H1 (cell line): ENCODE measurements at regions not wholly inside any gene's neighbourhood (a gene's known extent, or its start where the extent isn't known, plus 50 kb on each side); places are given as distances from the start of the nearest gene placed in this dataset.

Experiments used
- CTCF ChIA-PET: fragments of 300-600 bp; sonication (Branson Sonifier 250); formaldehyde crosslinking; loops from one replicate; lab custom pipeline; 2021; ENCODE audit not compliant: partially characterized antibody; lab: Charles Lee
- POLR2A ChIA-PET: fragments of 300-600 bp; sonication (Branson Sonifier 250); formaldehyde crosslinking; loops from one replicate; lab custom pipeline; 2021; ENCODE audit warnings: inconsistent platforms; ENCODE audit not compliant: partially characterized antibody; lab: Charles Lee
- DNase-seq, 2 experiments: peaks; one replicate each; pipeline versions ENCODE4 v3.0.0 to v3.0.0-alpha.2; 2010 to 2022; ENCODE audit warnings: low spot score in 2 of 2, low read depth in 1 of 2, mixed read lengths in 1 of 2
- FAIRE-seq: peaks from 2 replicates; lab custom pipeline; 2011; peaks lifted over from hg19 to GRCh38; lab: Jason Lieb, UNC
- H2AFZ ChIP-seq: 2 replicates; pipeline ENCODE4 v1.8.1; 2012; ENCODE audit warnings: low read length, inconsistent platforms
- H2AK5ac ChIP-seq: 2 replicates; pipeline ENCODE4 v1.6.1; 2013; ENCODE audit warnings: low read depth, low read length
- H2BK120ac ChIP-seq: replicated peaks from 2 replicates; pipeline ENCODE3; 2013; ENCODE audit warnings: low read depth, low read length, inconsistent platforms
- H2BK12ac ChIP-seq: 2 replicates; pipeline ENCODE4 v1.6.1; 2013; ENCODE audit warnings: low read depth, low read length
- H2BK15ac ChIP-seq: 2 replicates; pipeline ENCODE4 v1.6.1; 2013; ENCODE audit warnings: low read length
- H2BK20ac ChIP-seq: 2 replicates; pipeline ENCODE4 v1.6.1; 2013; ENCODE audit warnings: low read length
- H2BK5ac ChIP-seq: 2 replicates; pipeline ENCODE4 v1.6.1; 2013; ENCODE audit warnings: low read depth, low read length
- H3K14ac ChIP-seq: 2 replicates; pipeline ENCODE4 v1.6.1; 2013; ENCODE audit warnings: inconsistent platforms; ENCODE audit not compliant: insufficient read length
- H3K18ac ChIP-seq: 2 replicates; pipeline ENCODE4 v1.6.1; 2013; ENCODE audit warnings: low read length; ENCODE audit errors: extremely low read depth
- H3K23ac ChIP-seq: 2 replicates; pipeline ENCODE4 v1.6.1; 2013; ENCODE audit warnings: inconsistent platforms; ENCODE audit not compliant: insufficient read length
- H3K23me2 ChIP-seq: 2 replicates; pipeline ENCODE4 v1.6.1; 2013; ENCODE audit warnings: low read depth, low read length
- H3K27ac ChIP-seq: 2 replicates; pipeline ENCODE4 v1.6.1; 2011; ENCODE audit warnings: low read depth, low read length, inconsistent platforms
- H3K27me3 ChIP-seq, 4 experiments: replicated peaks in 1 of 4; 1 replicate in 1 of 4; 2 replicates in 3 of 4; pipeline versions ENCODE4 v1.6.1 to v1.8.1; 2011 to 2013; ENCODE audit warnings: low read length in 3 of 4, mild to moderate bottlenecking in 3 of 4, inconsistent platforms in 2 of 4, mixed read lengths in 2 of 4, moderate library complexity in 1 of 4; ENCODE audit not compliant: control insufficient read depth in 3 of 4, insufficient read depth in 3 of 4; ENCODE audit errors: extremely low read depth in 1 of 4
- H3K36me3 ChIP-seq, 4 experiments: 2 replicates each; pipeline versions ENCODE4 v1.6.1 to v1.8.1; 2011 to 2013; ENCODE audit warnings: mild to moderate bottlenecking in 4 of 4, low read length in 3 of 4, moderate library complexity in 2 of 4, control low read depth in 1 of 4, inconsistent platforms in 1 of 4; ENCODE audit not compliant: insufficient read depth in 4 of 4, control insufficient read depth in 2 of 4
- H3K4ac ChIP-seq: replicated peaks from 2 replicates; pipeline ENCODE3; 2013; ENCODE audit warnings: low read length, low read depth, mixed read lengths, inconsistent platforms; ENCODE audit not compliant: insufficient read length
- H3K4me1 ChIP-seq, 4 experiments: replicated peaks in 1 of 4; 1 replicate in 1 of 4; 2 replicates in 3 of 4; pipeline versions ENCODE4 v1.6.1 to v1.8.1; 2011 to 2013; ENCODE audit warnings: low read length in 3 of 4, inconsistent platforms in 2 of 4, mixed read lengths in 1 of 4; ENCODE audit not compliant: insufficient read depth in 4 of 4, control insufficient read depth in 3 of 4
- H3K4me2 ChIP-seq, 2 experiments: 2 replicates each; pipeline versions ENCODE4 v1.6.1 to v1.8.1; 2011 to 2013; ENCODE audit warnings: low read depth in 2 of 2, low read length in 2 of 2, control low read depth in 1 of 2, inconsistent platforms in 1 of 2, mild to moderate bottlenecking in 1 of 2; ENCODE audit not compliant: insufficient read depth in 1 of 2
- H3K4me3 ChIP-seq, 4 experiments: fragments of 200-600, 300-600 bp in 1 of 4; sonication (generic), shearing (Covaris generic), sonication (Bioruptor Twin) in 1 of 4; 2 replicates each; pipeline versions ENCODE4 v1.5.1 to v1.8.1; 2011 to 2016; ENCODE audit warnings: low read length in 4 of 4, low read depth in 3 of 4, control low read depth in 2 of 4, inconsistent platforms in 2 of 4, mild to moderate bottlenecking in 2 of 4, mixed read lengths in 1 of 4, moderate library complexity in 1 of 4; ENCODE audit not compliant: insufficient read depth in 2 of 4; ENCODE audit errors: extremely low read depth in 1 of 4
- H3K56ac ChIP-seq: replicated peaks from 2 replicates; pipeline ENCODE3; 2013; ENCODE audit warnings: low read depth, mild to moderate bottlenecking, mixed read lengths, low read length, inconsistent platforms; ENCODE audit not compliant: insufficient read length
- H3K79me1 ChIP-seq: 2 replicates; pipeline ENCODE4 v1.6.1; 2013; ENCODE audit warnings: low read depth, low read length, control low read depth
- H3K79me2 ChIP-seq, 2 experiments: 2 replicates each; pipeline versions ENCODE4 v1.6.1 to v1.8.1; 2012 to 2013; ENCODE audit warnings: low read length in 2 of 2, mild to moderate bottlenecking in 2 of 2, inconsistent platforms in 1 of 2; ENCODE audit not compliant: insufficient read depth in 2 of 2, control insufficient read depth in 1 of 2
- H3K9ac ChIP-seq, 4 experiments: replicated peaks in 1 of 4; 1 replicate in 1 of 4; 2 replicates in 3 of 4; pipeline versions ENCODE4 v1.6.1 to v1.8.1; 2011 to 2013; ENCODE audit warnings: low read depth in 3 of 4, low read length in 3 of 4, control low read depth in 2 of 4, mild to moderate bottlenecking in 2 of 4, moderate library complexity in 2 of 4, inconsistent platforms in 1 of 4; ENCODE audit errors: extremely low read depth in 1 of 4
- H3K9me3 ChIP-seq, 2 experiments: 2 replicates each; pipeline versions ENCODE4 v1.6.1 to v1.8.1; 2012 to 2013; ENCODE audit warnings: mild to moderate bottlenecking in 2 of 2, moderate library complexity in 2 of 2, control low read depth in 1 of 2, inconsistent platforms in 1 of 2, low read depth in 1 of 2, low read length in 1 of 2, mixed read lengths in 1 of 2; ENCODE audit not compliant: insufficient read depth in 2 of 2
- H4K20me1 ChIP-seq, 2 experiments: replicated peaks in 1 of 2; 2 replicates each; pipeline versions ENCODE3 to v1.8.1; 2011 to 2013; ENCODE audit warnings: inconsistent platforms in 2 of 2, low read length in 2 of 2, mild to moderate bottlenecking in 1 of 2; ENCODE audit not compliant: insufficient read depth in 2 of 2, control insufficient read depth in 1 of 2
- H4K5ac ChIP-seq: 2 replicates; pipeline ENCODE4 v1.6.1; 2013; ENCODE audit warnings: low read length, low read depth, mixed read lengths, inconsistent platforms; ENCODE audit not compliant: insufficient read length
- H4K8ac ChIP-seq: 2 replicates; pipeline ENCODE4 v1.8.0; 2013; ENCODE audit warnings: mild to moderate bottlenecking, moderate library complexity, low read length, inconsistent platforms; ENCODE audit not compliant: insufficient read depth; ENCODE audit errors: extremely low read depth
- H4K91ac ChIP-seq: replicated peaks from 2 replicates; pipeline ENCODE3; 2013; ENCODE audit warnings: low read length, mixed read lengths, inconsistent platforms; ENCODE audit not compliant: insufficient read length
- BRCA1 ChIP-seq: IDR thresholded peaks from 2 replicates; pipeline ENCODE4 v1.6.1; 2012; ENCODE audit warnings: low read depth, low read length, improper control_type of control experiment
- CBX5 ChIP-seq: fragments of 300-800, 300-1000 bp; sonication (generic); IDR thresholded peaks from 2 replicates; pipeline ENCODE4 v1.7.1; 2016; ENCODE audit warnings: antibody characterized with exemption, low read length, low read depth
- EP300 ChIP-seq, 2 experiments: IDR thresholded peaks; 1 replicate in 1 of 2; 2 replicates in 1 of 2; pipeline ENCODE4 v1.6.1; 2011 to 2012; ENCODE audit warnings: low read depth in 2 of 2, low read length in 2 of 2, mild to moderate bottlenecking in 2 of 2, borderline replicate concordance in 1 of 2, inconsistent platforms in 1 of 2, moderate library complexity in 1 of 2
- EZH2 ChIP-seq: fragments of 200-600 bp; sonication (generic); IDR thresholded peaks from 2 replicates; pipeline ENCODE4 v1.7.1; 2012; ENCODE audit warnings: low read depth, mild to moderate bottlenecking, moderate library complexity, low read length, inconsistent platforms; ENCODE audit not compliant: severe bottlenecking
- GABPA ChIP-seq: IDR thresholded peaks from 2 replicates; pipeline ENCODE4 v1.6.1; 2011; ENCODE audit warnings: mild to moderate bottlenecking, low read length, moderate library complexity, borderline replicate concordance; ENCODE audit not compliant: insufficient read depth
- GTF2F1 ChIP-seq: IDR thresholded peaks from 2 replicates; pipeline ENCODE4 v1.6.1; 2012; ENCODE audit warnings: low read depth, low read length, improper control_type of control experiment, borderline replicate concordance
- SAP30 ChIP-seq: fragments of 300-600 bp; sonication (generic); IDR thresholded peaks from 2 replicates; pipeline ENCODE4 v1.7.1; 2012; ENCODE audit warnings: low read length, moderate library complexity, mild to moderate bottlenecking, inconsistent platforms; ENCODE audit not compliant: insufficient read depth, insufficient replicate concordance
- YY1 ChIP-seq: IDR thresholded peaks from 2 replicates; pipeline ENCODE4 v1.6.1; 2011; ENCODE audit warnings: low read depth, mild to moderate bottlenecking, low read length
- whole genome bisulfite sequencing, 2 experiments: shearing (Covaris generic) in 1 of 2; methylation state at CpG; one replicate each; pipeline versions ENCODE4 v1.1.6 to v1.1.7; 2013 to 2015; ENCODE audit warnings: low lambda C conversion rate in 2 of 2, mixed read lengths in 2 of 2, inconsistent platforms in 1 of 2, low coverage in 1 of 2, missing lambda C conversion rate in 1 of 2; ENCODE audit not compliant: insufficient replicate concordance in 2 of 2, insufficient coverage in 1 of 2, insufficient read length in 1 of 2; ENCODE audit errors: extremely low coverage in 1 of 2, missing lambda C conversion rate in 1 of 2; 5-methylcytosine and 5-hydroxymethylcytosine counted together

- ChIA-PET POLR2A (no interaction called here), CTCF (interaction anchor here (1.2 kb wide), 1 partner anchor 32 kb away, joined by 3 read pairs; no protein-coding TSS in a partner anchor)
- Histone ChIP-seq H3K4me3 (no peak overlapping the region), H3K4ac (no peak overlapping the region), H2BK20ac (no peak overlapping the region), H2BK12ac (no peak overlapping the region), H4K20me1 (no peaks in the 10 kb centered on the region), H3K79me1 (no peaks in the 10 kb centered on the region), H3K18ac (no peak overlapping the region), H2BK120ac (no peak overlapping the region), H3K14ac (no peak overlapping the region), H2AFZ (no peak overlapping the region), H3K4me1 (no peaks in the 10 kb centered on the region), H3K79me2 (no peaks in the 10 kb centered on the region), H3K36me3 (no peaks in the 10 kb centered on the region), H3K23me2 (no peaks in the 10 kb centered on the region), H3K56ac (no peak overlapping the region), H3K4me2 (no peak overlapping the region), H3K9ac (no peak overlapping the region), H2BK15ac (no peak overlapping the region), H3K23ac (no peak overlapping the region), H4K91ac (no peak overlapping the region), H3K27ac (no peak overlapping the region), H2BK5ac (no peak overlapping the region), H4K8ac (no peak overlapping the region), H3K9me3 (no peaks in the 10 kb centered on the region), H3K27me3 (no peaks in the 10 kb centered on the region), H2AK5ac (0 out of 2 replicates have a peak overlapping the region, but pooled peaks have one; percentile 75), H4K5ac (no peak overlapping the region)
- WGBS, 2 experiments = 85% methylated on average over 20 of the region's 20 CpGs; no CpG with 5 or more reads in 1 of the 2 experiments
- DNase-seq (no peak), FAIRE-seq (no peak)
- TF ChIP-seq GABPA (no peak), BRCA1 (no peak), EP300 (IDR thresholded peaks at IDR 0.05; ENCODE audit: borderline replicate concordance in 1 of 2, low read depth in 2 of 2, low read length in 2 of 2) (no peak), YY1 (no peak), GTF2F1 (no peak), CBX5 (no peak), SAP30 (no peak), EZH2 (no peak)
These were observed 56.7 kb upstream of the C1QTNF9B start for GRCh38 chr13:23953860-23954512.
